ENCODE measurements at regions not wholly inside any gene's neighbourhood (a gene's known extent, or its start where the extent isn't known, plus 50 kb on each side); places are given as distances from the start of the nearest gene placed in this dataset.
"Not testable (repeated sequence)": the region's sequence is repeated elsewhere in the genome, so short reads cannot be mapped to it uniquely, and the experiment has no call there.

DNA sequence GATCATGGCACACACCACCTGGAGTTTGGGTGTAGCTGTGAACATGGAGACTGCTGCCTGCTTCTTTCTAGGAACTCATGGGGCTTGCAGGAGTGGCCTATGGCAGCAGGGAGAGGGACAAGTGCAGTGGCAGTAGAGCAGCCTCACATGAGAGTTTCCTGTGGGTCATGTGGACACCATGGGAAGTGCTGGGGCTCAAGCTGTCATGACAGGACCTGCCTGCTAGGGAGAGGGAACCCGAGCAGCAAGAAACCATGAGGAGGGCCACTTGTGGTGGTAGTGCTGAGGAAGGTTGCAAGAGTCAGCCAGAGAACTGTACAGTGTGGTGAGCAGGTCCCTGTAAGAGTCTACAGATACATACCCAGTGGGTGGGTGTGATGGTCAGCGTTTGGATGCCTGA lies 73.8 kb upstream of the MRPS22 start:
- no peaks in the 10 kb centered on the region for H3K9me3 Mint-ChIP-seq
- no peaks in the 10 kb centered on the region for H4K20me1 ChIP-seq (ENCODE audit: low read depth)
- H3K27me3 Mint-ChIP-seq (ENCODE audit: insufficient read depth, low read depth) = peaks cover 4% of the 10 kb centered on the region
- no peaks in the 10 kb centered on the region for H3K4me1 Mint-ChIP-seq
- no peaks in the 10 kb centered on the region for H3K79me2 ChIP-seq (ENCODE audit: low read depth)
- H3K9me3 ChIP-seq (ENCODE audit: low read depth) = no peaks in the 10 kb centered on the region
- H3K27me3 ChIP-seq = no peaks in the 10 kb centered on the region
- no peak overlapping the region for H3K4me2 ChIP-seq
- H3K9ac ChIP-seq = no peak overlapping the region
- no peak overlapping the region for H3K4me3 Mint-ChIP-seq
- H3K4me3 ChIP-seq = no peak overlapping the region
- H3K36me3 ChIP-seq = no peaks in the 10 kb centered on the region
- H3K4me1 ChIP-seq = peaks cover 6% of the 10 kb centered on the region
- no peaks in the 10 kb centered on the region for H3K36me3 Mint-ChIP-seq
- no peak for TF ChIP-seq EZH2phosphoT487 (IDR thresholded peaks at IDR 0.05)
- TF ChIP-seq, protein P1, sequence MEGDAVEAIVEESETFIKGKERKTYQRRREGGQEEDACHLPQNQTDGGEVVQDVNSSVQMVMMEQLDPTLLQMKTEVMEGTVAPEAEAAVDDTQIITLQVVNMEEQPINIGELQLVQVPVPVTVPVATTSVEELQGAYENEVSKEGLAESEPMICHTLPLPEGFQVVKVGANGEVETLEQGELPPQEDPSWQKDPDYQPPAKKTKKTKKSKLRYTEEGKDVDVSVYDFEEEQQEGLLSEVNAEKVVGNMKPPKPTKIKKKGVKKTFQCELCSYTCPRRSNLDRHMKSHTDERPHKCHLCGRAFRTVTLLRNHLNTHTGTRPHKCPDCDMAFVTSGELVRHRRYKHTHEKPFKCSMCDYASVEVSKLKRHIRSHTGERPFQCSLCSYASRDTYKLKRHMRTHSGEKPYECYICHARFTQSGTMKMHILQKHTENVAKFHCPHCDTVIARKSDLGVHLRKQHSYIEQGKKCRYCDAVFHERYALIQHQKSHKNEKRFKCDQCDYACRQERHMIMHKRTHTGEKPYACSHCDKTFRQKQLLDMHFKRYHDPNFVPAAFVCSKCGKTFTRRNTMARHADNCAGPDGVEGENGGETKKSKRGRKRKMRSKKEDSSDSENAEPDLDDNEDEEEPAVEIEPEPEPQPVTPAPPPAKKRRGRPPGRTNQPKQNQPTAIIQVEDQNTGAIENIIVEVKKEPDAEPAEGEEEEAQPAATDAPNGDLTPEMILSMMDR (IDR thresholded peaks at IDR 0.05) = no peak
- TF ChIP-seq EZH2 (IDR thresholded peaks at IDR 0.05) = no peak
- H3K27ac Mint-ChIP-seq = no peak overlapping the region
- no peak overlapping the region for H2AFZ ChIP-seq (replicated peaks)
- H3F3A ChIP-seq (ENCODE audit: low read depth) = no peaks in the 10 kb centered on the region
- H3K27ac ChIP-seq = no peak overlapping the region
- DNase-seq (ENCODE audit: low spot score) = no peak

GRCh38 chr3:139270652-139271051 lies 73.2 kb upstream of the MRPS22 start:
- not testable (repeated sequence) for H3K27ac Mint-ChIP-seq; H3K36me3 Mint-ChIP-seq; H3K27me3 ChIP-seq; H3K4me1 ChIP-seq; H3K4me3 ChIP-seq; DNase-seq (ENCODE audit: low spot score); H3K9me3 Mint-ChIP-seq; H3K36me3 ChIP-seq; H3K4me1 Mint-ChIP-seq; H3K9me3 ChIP-seq (ENCODE audit: low read depth); H3F3A ChIP-seq (ENCODE audit: low read depth); H3K27me3 Mint-ChIP-seq (ENCODE audit: insufficient read depth, low read depth); H3K9ac ChIP-seq; H3K4me3 Mint-ChIP-seq; H2AFZ ChIP-seq (replicated peaks); H4K20me1 ChIP-seq (ENCODE audit: low read depth); H3K79me2 ChIP-seq (ENCODE audit: low read depth); H3K27ac ChIP-seq; H3K4me2 ChIP-seq

DNA sequence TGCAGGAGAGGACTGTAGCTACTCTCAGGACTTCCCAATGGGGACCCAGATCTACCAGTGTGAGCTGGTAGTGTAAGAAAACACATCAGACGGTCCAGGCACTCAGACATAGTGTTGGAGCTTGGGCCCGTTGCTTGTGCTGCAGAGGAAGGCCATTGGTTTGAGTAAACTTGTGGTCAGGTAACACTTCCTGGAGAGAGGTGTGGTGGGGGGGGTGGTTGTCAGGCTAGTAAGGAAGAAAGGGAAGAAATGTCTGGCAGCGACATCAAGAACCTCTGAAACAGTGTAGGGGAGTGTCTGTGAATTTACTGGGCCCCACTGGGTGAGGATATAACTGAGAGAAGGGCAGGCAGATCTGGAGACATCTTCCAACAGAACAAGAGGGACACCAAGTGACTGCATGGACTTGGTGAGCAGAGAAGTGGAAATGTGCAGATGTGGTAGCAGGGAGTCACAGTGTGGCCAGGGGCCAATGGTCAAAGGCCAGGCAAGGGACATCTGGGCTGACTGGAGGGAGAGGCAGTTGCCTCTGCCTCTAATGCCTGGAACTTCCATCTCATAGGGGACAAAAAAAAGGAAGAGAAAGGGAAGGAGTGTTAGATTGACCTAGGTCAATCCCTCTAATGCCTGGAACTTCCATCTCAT lies 63.7 kb upstream of the MRPS22 start:
- no peak overlapping the region for H2AFZ ChIP-seq (replicated peaks)
- H3K27ac ChIP-seq = no peak overlapping the region
- no peaks in the 10 kb centered on the region for H3K79me2 ChIP-seq (ENCODE audit: low read depth)
- no peak for DNase-seq (ENCODE audit: low spot score)
- Mint-ChIP-seq H3K4me1 (peaks cover 8% of the 10 kb centered on the region), H3K36me3 (no peaks in the 10 kb centered on the region), H3K27ac (no peak overlapping the region), H3K4me3 (no peak overlapping the region), H3K27me3 (ENCODE audit: insufficient read depth, low read depth) (peaks cover 4% of the 10 kb centered on the region), H3K9me3 (peaks cover 8% of the 10 kb centered on the region)
- H3K9ac ChIP-seq = no peak overlapping the region
- no peaks in the 10 kb centered on the region for H3K9me3 ChIP-seq (ENCODE audit: low read depth)
- H3F3A ChIP-seq (ENCODE audit: low read depth) = no peaks in the 10 kb centered on the region
- H3K27me3 ChIP-seq = no peaks in the 10 kb centered on the region
- H3K4me2 ChIP-seq = no peak overlapping the region
- TF ChIP-seq EZH2 (IDR thresholded peaks at IDR 0.05) = no peak
- TF ChIP-seq, protein P1 (IDR thresholded peaks at IDR 0.05) = no peak
- no peak for TF ChIP-seq EZH2phosphoT487 (IDR thresholded peaks at IDR 0.05)
- no peaks in the 10 kb centered on the region for H3K4me1 ChIP-seq
- no peaks in the 10 kb centered on the region for H3K36me3 ChIP-seq
- H3K4me3 ChIP-seq = no peak overlapping the region
- no peaks in the 10 kb centered on the region for H4K20me1 ChIP-seq (ENCODE audit: low read depth)

DNA sequence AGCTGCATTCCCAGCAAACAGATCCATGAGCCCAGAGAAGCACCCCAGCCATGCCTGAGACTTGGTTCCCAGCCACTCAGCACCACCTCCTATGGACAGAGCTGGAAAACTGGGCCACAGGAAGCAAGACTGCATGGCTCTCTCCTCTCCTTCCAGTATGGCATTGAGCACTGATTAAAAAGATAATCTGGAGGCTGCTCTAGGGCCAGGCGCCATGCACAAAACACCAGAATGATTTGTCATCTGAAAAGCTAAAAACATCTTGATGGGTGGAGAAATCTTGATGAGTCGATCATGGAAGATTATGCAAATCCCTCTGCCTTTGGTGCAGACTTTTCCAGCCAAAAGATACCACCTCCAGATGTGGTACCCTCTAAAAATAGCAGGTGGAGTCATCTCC lies 62.7 kb upstream of the MRPS22 start:
- TF ChIP-seq EZH2phosphoT487 (IDR thresholded peaks at IDR 0.05) (no peak), EZH2 (IDR thresholded peaks at IDR 0.05) (no peak)
- TF ChIP-seq, protein P1 (IDR thresholded peaks at IDR 0.05) = no peak
- Histone ChIP-seq H3K4me2 (no peak overlapping the region), H4K20me1 (ENCODE audit: low read depth) (no peaks in the 10 kb centered on the region), H3K27me3 (no peaks in the 10 kb centered on the region), H3K4me1 (no peaks in the 10 kb centered on the region), H3F3A (ENCODE audit: low read depth) (no peaks in the 10 kb centered on the region), H3K36me3 (no peaks in the 10 kb centered on the region), H3K27ac (no peak overlapping the region), H3K9me3 (ENCODE audit: low read depth) (no peaks in the 10 kb centered on the region), H3K79me2 (ENCODE audit: low read depth) (no peaks in the 10 kb centered on the region), H3K4me3 (no peak overlapping the region), H2AFZ (replicated peaks) (no peak overlapping the region), H3K9ac (no peak overlapping the region)
- Mint-ChIP-seq H3K27me3 (ENCODE audit: insufficient read depth, low read depth) (peaks cover 4% of the 10 kb centered on the region), H3K36me3 (no peaks in the 10 kb centered on the region), H3K4me1 (peaks cover 8% of the 10 kb centered on the region), H3K4me3 (no peak overlapping the region), H3K27ac (no peak overlapping the region), H3K9me3 (peaks cover 8% of the 10 kb centered on the region)
- no peak for DNase-seq (ENCODE audit: low spot score)

Data from neural progenitor cell (in vitro differentiated cells).